Osteocyte (in vitro differentiated cells): ENCODE measurements at regions not wholly inside any gene's neighbourhood (a gene's known extent, or its start where the extent isn't known, plus 50 kb on each side); places are given as distances from the start of the nearest gene placed in this dataset.

ENCODE experiments used
- DNase-seq: peaks from one replicate; pipeline ENCODE4 v3.0.0; 2021; ENCODE audit warnings: mixed read lengths; ENCODE audit not compliant: unreplicated experiment; ENCODE audit errors: extremely low spot score
- H3K27ac Mint-ChIP-seq: one replicate; pipeline ENCODE4 v1.8.0; 2021; ENCODE audit warnings: mild to moderate bottlenecking, mixed read lengths; ENCODE audit not compliant: unreplicated experiment
- H3K27me3 Mint-ChIP-seq: one replicate; pipeline ENCODE4 v1.8.0; 2021; ENCODE audit warnings: mixed read lengths; ENCODE audit not compliant: unreplicated experiment
- H3K36me3 Mint-ChIP-seq: one replicate; pipeline ENCODE4 v1.8.0; 2021; ENCODE audit warnings: mixed read lengths; ENCODE audit not compliant: unreplicated experiment
- H3K4me1 Mint-ChIP-seq: one replicate; pipeline ENCODE4 v1.8.0; 2021; ENCODE audit warnings: mixed read lengths; ENCODE audit not compliant: unreplicated experiment
- H3K4me3 Mint-ChIP-seq: one replicate; pipeline ENCODE4 v1.8.0; 2021; ENCODE audit warnings: mild to moderate bottlenecking, moderate library complexity, mixed read lengths; ENCODE audit not compliant: unreplicated experiment
- H3K9me3 Mint-ChIP-seq: one replicate; pipeline ENCODE4 v1.8.0; 2021; ENCODE audit warnings: mixed read lengths; ENCODE audit not compliant: unreplicated experiment
- TF ChIP-seq, protein P1 (sequence below): fragments of 200-600 bp; sonication (generic); IDR thresholded peaks from 2 replicates; pipeline ENCODE4 v1.5.0; 2021; ENCODE audit warnings: antibody characterized with exemption, mild to moderate bottlenecking, moderate library complexity

- H3K9me3 Mint-ChIP-seq, result peaks cover 29% of the 10 kb centered on the region
- DNase-seq, result no peak
- no peak overlapping the region for H3K27ac Mint-ChIP-seq
- no peaks in the 10 kb centered on the region for H3K36me3 Mint-ChIP-seq
- H3K27me3 Mint-ChIP-seq, result no peaks in the 10 kb centered on the region
- no peaks in the 10 kb centered on the region for H3K4me1 Mint-ChIP-seq
- H3K4me3 Mint-ChIP-seq, result no peak overlapping the region
- TF ChIP-seq, protein P1, sequence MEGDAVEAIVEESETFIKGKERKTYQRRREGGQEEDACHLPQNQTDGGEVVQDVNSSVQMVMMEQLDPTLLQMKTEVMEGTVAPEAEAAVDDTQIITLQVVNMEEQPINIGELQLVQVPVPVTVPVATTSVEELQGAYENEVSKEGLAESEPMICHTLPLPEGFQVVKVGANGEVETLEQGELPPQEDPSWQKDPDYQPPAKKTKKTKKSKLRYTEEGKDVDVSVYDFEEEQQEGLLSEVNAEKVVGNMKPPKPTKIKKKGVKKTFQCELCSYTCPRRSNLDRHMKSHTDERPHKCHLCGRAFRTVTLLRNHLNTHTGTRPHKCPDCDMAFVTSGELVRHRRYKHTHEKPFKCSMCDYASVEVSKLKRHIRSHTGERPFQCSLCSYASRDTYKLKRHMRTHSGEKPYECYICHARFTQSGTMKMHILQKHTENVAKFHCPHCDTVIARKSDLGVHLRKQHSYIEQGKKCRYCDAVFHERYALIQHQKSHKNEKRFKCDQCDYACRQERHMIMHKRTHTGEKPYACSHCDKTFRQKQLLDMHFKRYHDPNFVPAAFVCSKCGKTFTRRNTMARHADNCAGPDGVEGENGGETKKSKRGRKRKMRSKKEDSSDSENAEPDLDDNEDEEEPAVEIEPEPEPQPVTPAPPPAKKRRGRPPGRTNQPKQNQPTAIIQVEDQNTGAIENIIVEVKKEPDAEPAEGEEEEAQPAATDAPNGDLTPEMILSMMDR, result no peak
Measured at GRCh38 chr2:123864416-123864815, 160.7 kb upstream of the CNTNAP5 start.

DNA sequence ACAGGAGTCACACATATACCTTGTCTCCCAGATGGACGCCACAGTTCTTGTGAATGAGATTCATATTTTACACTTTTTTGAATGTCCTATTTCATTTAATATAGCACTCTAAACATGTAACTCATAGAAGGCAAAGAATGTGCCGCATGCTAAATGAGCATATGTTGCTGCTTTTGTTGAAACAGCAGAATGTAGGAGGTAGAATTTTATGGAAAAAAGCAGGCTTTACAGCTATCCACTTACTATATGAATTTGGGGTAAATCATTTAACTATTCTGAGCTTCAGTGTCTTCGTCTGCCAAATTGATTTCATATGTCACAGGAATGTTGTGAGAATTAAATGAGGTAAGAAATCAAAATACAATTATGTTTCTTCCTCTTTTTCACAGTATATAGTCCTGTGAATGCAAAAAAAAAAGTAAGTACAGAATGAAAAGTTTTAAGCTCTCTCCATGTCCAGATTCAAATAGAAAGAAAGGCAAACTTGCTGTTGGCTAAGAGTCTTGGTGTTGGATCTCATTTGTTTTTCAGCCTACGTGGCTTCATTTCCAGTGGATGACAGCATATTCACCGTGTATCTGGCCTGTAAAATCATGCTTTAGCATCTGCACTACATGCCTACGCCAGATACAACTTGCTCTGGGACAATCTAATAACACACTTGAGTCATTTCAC is 154.7 kb upstream of the CNTNAP5 start:
- no peak overlapping the region for H3K4me3 Mint-ChIP-seq
- no peaks in the 10 kb centered on the region for H3K27me3 Mint-ChIP-seq
- H3K4me1 Mint-ChIP-seq, result no peaks in the 10 kb centered on the region

GRCh38 chr2:123870881-123871276 is 154.2 kb upstream of the CNTNAP5 start:
- Mint-ChIP-seq H3K4me3 (no peak overlapping the region), H3K9me3 (peaks cover 31% of the 10 kb centered on the region), H3K27ac (no peak overlapping the region), H3K27me3 (no peaks in the 10 kb centered on the region), H3K4me1 (no peaks in the 10 kb centered on the region), H3K36me3 (no peaks in the 10 kb centered on the region)
- TF ChIP-seq, protein P1, result no peak
- no peak for DNase-seq

More for the DNA sequence above, 154.7 kb upstream of the CNTNAP5 start:
- Mint-ChIP-seq H3K36me3 (no peaks in the 10 kb centered on the region), H3K9me3 (peaks cover 28% of the 10 kb centered on the region), H3K27ac (no peak overlapping the region)
- TF ChIP-seq, protein P1, result no peak
- no peak for DNase-seq

DNA sequence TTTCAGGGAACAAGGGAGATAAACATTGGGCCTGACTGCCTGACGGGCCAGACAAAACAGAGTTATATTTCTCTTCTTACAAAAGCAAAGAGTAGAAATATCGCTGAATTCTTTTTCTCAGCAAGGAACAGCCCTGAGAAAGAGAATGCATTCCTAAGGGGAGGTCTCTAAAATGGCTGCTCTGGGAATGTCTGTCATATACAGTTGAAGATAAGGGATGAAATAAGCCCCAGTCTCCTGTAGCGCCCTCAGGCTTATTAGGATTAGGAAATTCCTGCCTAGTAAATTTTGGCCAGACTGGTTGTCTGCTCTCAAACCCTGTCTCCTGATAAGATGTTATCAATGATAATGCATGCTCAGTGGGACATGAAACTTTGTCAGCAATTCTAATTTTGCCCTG is 134.9 kb upstream of the CNTNAP5 start:
- Mint-ChIP-seq H3K27ac (no peak overlapping the region), H3K9me3 (peaks cover 71% of the 10 kb centered on the region), H3K4me3 (no peak overlapping the region), H3K27me3 (no peaks in the 10 kb centered on the region), H3K4me1 (no peaks in the 10 kb centered on the region), H3K36me3 (no peaks in the 10 kb centered on the region)
- TF ChIP-seq, protein P1, result no peak
- no peak for DNase-seq

DNA sequence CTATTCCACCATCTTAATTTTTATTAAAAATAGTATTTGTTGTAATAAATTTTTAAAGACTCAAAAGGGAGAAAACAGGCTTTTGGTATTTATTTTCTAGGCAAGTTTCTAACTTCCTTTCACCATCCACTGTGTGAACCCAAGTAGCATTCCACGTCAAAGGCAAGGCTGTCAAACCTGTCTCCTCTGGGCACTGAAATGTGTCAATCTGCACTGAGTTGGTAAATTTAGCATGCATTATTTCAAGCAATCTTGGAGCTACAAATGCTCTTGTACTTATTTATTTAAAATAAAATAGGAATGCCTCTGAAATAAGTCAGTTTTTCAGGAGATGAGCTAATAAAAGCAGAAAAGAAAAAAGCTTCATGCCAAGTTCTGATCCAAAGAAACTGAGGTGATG is 130.9 kb upstream of the CNTNAP5 start:
- peaks cover 67% of the 10 kb centered on the region for H3K9me3 Mint-ChIP-seq
- no peaks in the 10 kb centered on the region for H3K27me3 Mint-ChIP-seq
- TF ChIP-seq, protein P1, result no peak
- no peaks in the 10 kb centered on the region for H3K4me1 Mint-ChIP-seq
- no peak overlapping the region for H3K27ac Mint-ChIP-seq
- DNase-seq, result no peak
- H3K36me3 Mint-ChIP-seq, result no peaks in the 10 kb centered on the region
- H3K4me3 Mint-ChIP-seq, result no peak overlapping the region
